ENCODE measurements at regions not wholly inside any gene's neighbourhood (a gene's known extent, or its start where the extent isn't known, plus 50 kb on each side); places are given as distances from the start of the nearest gene placed in this dataset.

GRCh38 chr6:20024978-20025377, 187.3 kb downstream of the MBOAT1 start:
- DNase-seq (ENCODE audit: low read depth) = no peak

GRCh38 chr6:20025681-20026080, 186.6 kb downstream of the MBOAT1 start:
- no peak for DNase-seq (ENCODE audit: low read depth)

GRCh38 chr6:20028143-20028542, 184.1 kb downstream of the MBOAT1 start:
- DNase-seq (ENCODE audit: low read depth) = no peak

- no peak for DNase-seq (ENCODE audit: low read depth)
Measured at GRCh38 chr6:20028562-20028961, 183.7 kb downstream of the MBOAT1 start.

- DNase-seq (ENCODE audit: low read depth) = no peak
Measured at GRCh38 chr6:20029979-20030378, 182.3 kb downstream of the MBOAT1 start.

GRCh38 chr6:20031342-20031741, 180.9 kb downstream of the MBOAT1 start:
- DNase-seq (ENCODE audit: low read depth) = no peak

- DNase-seq (ENCODE audit: low read depth) = no peak
Measured at GRCh38 chr6:20033697-20034407, 178.4 kb downstream of the MBOAT1 start.

GRCh38 chr6:20034408-20034769, 177.9 kb downstream of the MBOAT1 start:
- no peak for DNase-seq (ENCODE audit: low read depth)

- no peak for DNase-seq (ENCODE audit: low read depth)
Measured at GRCh38 chr6:20036141-20036677, 176.1 kb downstream of the MBOAT1 start.

GRCh38 chr6:20038410-20039204, 173.7 kb downstream of the MBOAT1 start:
- DNase-seq (ENCODE audit: low read depth) = peak; percentile 2

- no peak for DNase-seq (ENCODE audit: low read depth)
Measured at GRCh38 chr6:20044883-20045282, 167.4 kb downstream of the MBOAT1 start.
